H9 (cell line): ENCODE measurements at regions not wholly inside any gene's neighbourhood (a gene's known extent, or its start where the extent isn't known, plus 50 kb on each side); places are given as distances from the start of the nearest gene placed in this dataset.

Source experiments
- DNase-seq: peaks from one replicate; pipeline ENCODE4 v3.0.0-alpha.2; 2017
- H2AFZ ChIP-seq: one replicate; pipeline ENCODE4 v1.6.1; 2013; ENCODE audit warnings: mild to moderate bottlenecking, low read length, control low read depth, moderate library complexity
- H2AK5ac ChIP-seq: 2 replicates; pipeline ENCODE4 v1.6.1; 2013; ENCODE audit warnings: low read length, control low read depth, mixed read lengths; ENCODE audit not compliant: insufficient read length
- H2BK120ac ChIP-seq: one replicate; pipeline ENCODE4 v1.6.1; 2013; ENCODE audit warnings: low read depth, mild to moderate bottlenecking, low read length, control low read depth, inconsistent platforms; ENCODE audit not compliant: poor library complexity, severe bottlenecking
- H2BK12ac ChIP-seq: 2 replicates; pipeline ENCODE4 v1.6.1; 2013; ENCODE audit warnings: low read length, control low read depth, mixed read lengths, low read depth; ENCODE audit not compliant: insufficient read length
- H2BK15ac ChIP-seq: 2 replicates; pipeline ENCODE4 v1.6.1; 2013; ENCODE audit warnings: low read depth, low read length, control low read depth
- H2BK20ac ChIP-seq: one replicate; pipeline ENCODE4 v1.6.1; 2013; ENCODE audit warnings: low read depth, mild to moderate bottlenecking, low read length, control low read depth, inconsistent platforms; ENCODE audit not compliant: poor library complexity, severe bottlenecking
- H2BK5ac ChIP-seq: 2 replicates; pipeline ENCODE4 v1.6.1; 2013; ENCODE audit warnings: low read length, control low read depth, mixed read lengths; ENCODE audit not compliant: insufficient read length
- H3K14ac ChIP-seq: 2 replicates; pipeline ENCODE4 v1.6.1; 2013; ENCODE audit warnings: low read length, control low read depth; ENCODE audit not compliant: insufficient read depth
- H3K18ac ChIP-seq: 2 replicates; pipeline ENCODE4 v1.6.1; 2013; ENCODE audit warnings: low read depth, mild to moderate bottlenecking, mixed read lengths, low read length, control low read depth; ENCODE audit not compliant: insufficient read length
- H3K23ac ChIP-seq: 2 replicates; pipeline ENCODE4 v1.6.1; 2013; ENCODE audit warnings: low read length, control low read depth, mixed read lengths, low read depth; ENCODE audit not compliant: insufficient read length
- H3K23me2 ChIP-seq: 2 replicates; pipeline ENCODE4 v1.6.1; 2013; ENCODE audit warnings: low read depth, mild to moderate bottlenecking, mixed read lengths, low read length, control low read depth; ENCODE audit not compliant: insufficient read length, poor library complexity, severe bottlenecking
- H3K27ac ChIP-seq: 2 replicates; pipeline ENCODE4 v1.5.1; 2013; ENCODE audit warnings: low read length, control low read depth, mixed read lengths, low read depth; ENCODE audit not compliant: insufficient read length
- H3K27me3 ChIP-seq: 2 replicates; pipeline ENCODE4 v1.6.1; 2013; ENCODE audit warnings: low read length, control low read depth, inconsistent platforms; ENCODE audit not compliant: insufficient read depth
- H3K4ac ChIP-seq: 2 replicates; pipeline ENCODE4 v1.6.1; 2013; ENCODE audit warnings: low read depth, mild to moderate bottlenecking, control low read depth, inconsistent platforms, low read length, moderate library complexity
- H3K4me1 ChIP-seq: 2 replicates; pipeline ENCODE4 v1.6.1; 2013; ENCODE audit warnings: low read length, control low read depth, inconsistent platforms; ENCODE audit not compliant: insufficient read depth
- H3K4me2 ChIP-seq: 2 replicates; pipeline ENCODE4 v1.6.1; 2013; ENCODE audit warnings: low read length, control low read depth, mixed read lengths; ENCODE audit not compliant: insufficient read length, insufficient read depth
- H3K56ac ChIP-seq: 2 replicates; pipeline ENCODE4 v1.6.1; 2013; ENCODE audit warnings: low read depth, mild to moderate bottlenecking, mixed read lengths, low read length, control low read depth; ENCODE audit not compliant: insufficient read length
- H3K79me1 ChIP-seq: 2 replicates; pipeline ENCODE4 v1.6.1; 2013; ENCODE audit warnings: low read depth, mild to moderate bottlenecking, moderate library complexity, low read length, control low read depth, inconsistent platforms; ENCODE audit not compliant: insufficient read depth, poor library complexity, severe bottlenecking
- H3K79me2 ChIP-seq: 2 replicates; pipeline ENCODE4 v1.6.1; 2013; ENCODE audit warnings: low read length, control low read depth, inconsistent platforms; ENCODE audit not compliant: insufficient read depth
- H3K9ac ChIP-seq: 2 replicates; pipeline ENCODE4 v1.6.1; 2013; ENCODE audit warnings: low read length, control low read depth, mixed read lengths; ENCODE audit not compliant: insufficient read length; ENCODE audit errors: extremely low read depth
- H3K9me3 ChIP-seq: one replicate; pipeline ENCODE4 v1.6.1; 2013; ENCODE audit warnings: low read depth, low read length, inconsistent platforms; ENCODE audit not compliant: control insufficient read depth
- H3T11ph ChIP-seq: one replicate; pipeline ENCODE4 v1.6.1; 2013; ENCODE audit warnings: mild to moderate bottlenecking, low read length, control low read depth, inconsistent platforms
- H4K20me1 ChIP-seq: one replicate; pipeline ENCODE4 v1.6.1; 2013; ENCODE audit not compliant: control insufficient read depth, insufficient read length, insufficient read depth
- H4K5ac ChIP-seq: 2 replicates; pipeline ENCODE4 v1.6.1; 2013; ENCODE audit warnings: low read depth, mild to moderate bottlenecking, mixed read lengths, low read length, control low read depth; ENCODE audit not compliant: insufficient read length
- H4K8ac ChIP-seq: replicated peaks from 2 replicates; pipeline ENCODE4 v1.6.1; 2013; ENCODE audit warnings: low read length, control low read depth, mixed read lengths, low read depth; ENCODE audit not compliant: insufficient read length
- H4K91ac ChIP-seq: 2 replicates; pipeline ENCODE4 v1.6.1; 2013; ENCODE audit warnings: low read depth, mild to moderate bottlenecking, moderate library complexity, mixed read lengths, low read length, control low read depth; ENCODE audit not compliant: insufficient read length
- H3K27ac Mint-ChIP-seq, 3 experiments: 2 replicates in 2 of 3; 3 replicates in 1 of 3; pipeline ENCODE4 v1.8.0; 2020 to 2021; ENCODE audit warnings: mixed read lengths in 3 of 3, mild to moderate bottlenecking in 1 of 3, moderate library complexity in 1 of 3
- H3K27me3 Mint-ChIP-seq: 2 replicates; pipeline ENCODE4 v1.8.0; 2021; ENCODE audit warnings: low read depth, mild to moderate bottlenecking, moderate library complexity, mixed read lengths
- H3K36me3 Mint-ChIP-seq, 3 experiments: 2 replicates in 2 of 3; 3 replicates in 1 of 3; pipeline ENCODE4 v1.8.0; 2020 to 2021; ENCODE audit warnings: low read depth in 3 of 3, mixed read lengths in 3 of 3; ENCODE audit not compliant: insufficient read depth in 1 of 3
- H3K4me1 Mint-ChIP-seq, 2 experiments: 2 replicates each; pipeline ENCODE4 v1.8.0; 2020; ENCODE audit warnings: mixed read lengths in 2 of 2
- H3K4me3 Mint-ChIP-seq, 2 experiments: 2 replicates in 1 of 2; 3 replicates in 1 of 2; pipeline ENCODE4 v1.8.0; 2020 to 2021; ENCODE audit warnings: mild to moderate bottlenecking in 2 of 2, mixed read lengths in 2 of 2, moderate library complexity in 1 of 2
- H3K9me3 Mint-ChIP-seq, 2 experiments: 2 replicates in 1 of 2; 3 replicates in 1 of 2; pipeline ENCODE4 v1.8.0; 2020; ENCODE audit warnings: mild to moderate bottlenecking in 2 of 2, mixed read lengths in 2 of 2, moderate library complexity in 1 of 2
- CTCF ChIP-seq: fragments of 200-600 bp; sonication (generic); conservative IDR thresholded peaks from 3 replicates; pipeline ENCODE4 v1.8.0; 2021; ENCODE audit warnings: antibody characterized with exemption, mild to moderate bottlenecking
- WGBS: extraction: QIAGEN DNeasy Blood & Tissue Kit; methylation state at CpG from one replicate; pipeline ENCODE4 v1.1.7; 2013; ENCODE audit warnings: missing lambda C conversion rate, low lambda C conversion rate, mixed read lengths; ENCODE audit not compliant: insufficient read length; ENCODE audit errors: extremely low coverage; 5-methylcytosine and 5-hydroxymethylcytosine counted together

GRCh38 chr5:167247816-167248215, 1043.6 kb upstream of the WWC1 start:
- H2AK5ac ChIP-seq = no peak overlapping the region
- no peaks in the 10 kb centered on the region for H4K20me1 ChIP-seq
- Mint-ChIP-seq H3K27ac (no peak overlapping the region), H3K27me3 (no peaks in the 10 kb centered on the region), H3K36me3 (no peaks in the 10 kb centered on the region), H3K4me1 (peaks cover 5 to 9% of the 10 kb centered on the region in 2 experiments; a peak in 3 of 4 replicates), H3K9me3 (no peaks in the 10 kb centered on the region), H3K4me3 (no peak overlapping the region)
- H3K27ac ChIP-seq = no peak overlapping the region
- no peak overlapping the region for H3K4ac ChIP-seq
- H3K4me2 ChIP-seq = no peak overlapping the region
- H2BK12ac ChIP-seq = no peak overlapping the region
- H4K8ac ChIP-seq = no peak overlapping the region
- H2BK20ac ChIP-seq = no peak overlapping the region
- H3K27me3 ChIP-seq = no peaks in the 10 kb centered on the region
- no peaks in the 10 kb centered on the region for H3K79me2 ChIP-seq
- DNase-seq = no peak
- no peak overlapping the region for H2BK15ac ChIP-seq
- no peak overlapping the region for H4K91ac ChIP-seq
- no peak overlapping the region for H3K18ac ChIP-seq
- no peak overlapping the region for H4K5ac ChIP-seq
- H3K14ac ChIP-seq = no peak overlapping the region
- H3K9ac ChIP-seq = no peak overlapping the region
- H3K23me2 ChIP-seq = no peaks in the 10 kb centered on the region
- H2BK120ac ChIP-seq = no peak overlapping the region
- no peak overlapping the region for H3T11ph ChIP-seq
- no CpG with 5 or more reads among the region's 4 CpGs for WGBS
- H2BK5ac ChIP-seq = no peak overlapping the region
- TF ChIP-seq CTCF = no peak
- no peak overlapping the region for H2AFZ ChIP-seq
- H3K9me3 ChIP-seq = no peaks in the 10 kb centered on the region
- no peak overlapping the region for H3K23ac ChIP-seq
- no peaks in the 10 kb centered on the region; the same call in 1 of the 2 replicates for H3K4me1 ChIP-seq
- H3K79me1 ChIP-seq = no peaks in the 10 kb centered on the region
- H3K56ac ChIP-seq = no peak overlapping the region
